ENCODE measurements at regions not wholly inside any gene's neighbourhood (a gene's known extent, or its start where the extent isn't known, plus 50 kb on each side); places are given as distances from the start of the nearest gene placed in this dataset.

DNA sequence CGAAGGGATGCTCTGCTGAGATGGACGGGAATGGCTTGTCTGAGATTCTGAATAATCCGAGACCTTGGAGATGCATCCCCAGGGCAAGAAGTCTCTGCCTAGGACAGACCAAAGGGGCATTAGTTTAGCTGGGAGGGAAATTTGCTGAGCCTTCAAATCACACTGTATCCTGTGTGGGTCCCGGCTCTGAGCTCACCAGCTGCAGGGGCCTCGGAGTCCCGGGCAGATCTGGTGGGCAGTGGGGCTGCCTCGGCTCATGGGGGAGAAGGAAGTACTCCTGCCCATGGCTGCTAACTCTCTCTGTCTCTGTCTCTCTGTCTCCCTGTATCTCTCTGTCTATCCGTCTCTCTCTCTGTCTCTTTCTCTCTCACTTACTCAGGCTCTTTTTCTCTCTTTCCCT, 522.4 kb downstream of the TBC1D22A start:
- CTCF ChIA-PET: no interaction called here

DNA sequence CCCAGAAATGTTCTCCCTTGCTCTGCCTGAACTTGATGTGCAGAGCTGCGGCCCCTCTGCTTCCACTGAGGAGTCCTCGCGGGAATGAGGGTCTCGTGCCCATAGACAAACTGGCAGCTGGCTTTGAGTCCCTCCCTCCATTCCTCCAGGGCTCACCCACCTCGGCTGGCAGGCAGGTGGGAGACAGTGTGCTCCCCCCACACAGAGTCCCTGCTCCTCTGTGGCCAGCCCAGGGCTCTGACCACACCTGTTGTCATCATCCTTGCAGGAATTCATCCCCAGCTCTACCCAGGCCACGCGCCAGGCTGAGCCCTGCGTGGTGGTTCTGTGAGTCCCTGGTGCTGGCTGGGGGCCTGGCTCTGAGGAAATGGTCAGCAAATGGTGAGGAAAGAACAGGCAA, 521.9 kb downstream of the TBC1D22A start:
- POLR2A ChIA-PET (ENCODE audit: unreplicated experiment): no interaction called here
- no TSS peak for BruUV-seq (replicated peaks)

More for the DNA sequence above, 522.4 kb downstream of the TBC1D22A start:
- no TSS peak for BruUV-seq (replicated peaks)
- POLR2A ChIA-PET (ENCODE audit: unreplicated experiment): no interaction called here
- intact Hi-C loops (cut with micrococcal nuclease): no loop called here
- H3F3A ChIP-seq (ENCODE audit: low read length, unreplicated experiment): no peaks in the 10 kb centered on the region
- TF ChIP-seq, protein P1, sequence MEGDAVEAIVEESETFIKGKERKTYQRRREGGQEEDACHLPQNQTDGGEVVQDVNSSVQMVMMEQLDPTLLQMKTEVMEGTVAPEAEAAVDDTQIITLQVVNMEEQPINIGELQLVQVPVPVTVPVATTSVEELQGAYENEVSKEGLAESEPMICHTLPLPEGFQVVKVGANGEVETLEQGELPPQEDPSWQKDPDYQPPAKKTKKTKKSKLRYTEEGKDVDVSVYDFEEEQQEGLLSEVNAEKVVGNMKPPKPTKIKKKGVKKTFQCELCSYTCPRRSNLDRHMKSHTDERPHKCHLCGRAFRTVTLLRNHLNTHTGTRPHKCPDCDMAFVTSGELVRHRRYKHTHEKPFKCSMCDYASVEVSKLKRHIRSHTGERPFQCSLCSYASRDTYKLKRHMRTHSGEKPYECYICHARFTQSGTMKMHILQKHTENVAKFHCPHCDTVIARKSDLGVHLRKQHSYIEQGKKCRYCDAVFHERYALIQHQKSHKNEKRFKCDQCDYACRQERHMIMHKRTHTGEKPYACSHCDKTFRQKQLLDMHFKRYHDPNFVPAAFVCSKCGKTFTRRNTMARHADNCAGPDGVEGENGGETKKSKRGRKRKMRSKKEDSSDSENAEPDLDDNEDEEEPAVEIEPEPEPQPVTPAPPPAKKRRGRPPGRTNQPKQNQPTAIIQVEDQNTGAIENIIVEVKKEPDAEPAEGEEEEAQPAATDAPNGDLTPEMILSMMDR (conservative IDR thresholded peaks at IDR 0.05; ENCODE audit: low read depth, low read length): no peak
- TF ChIP-seq EZH2 (IDR thresholded peaks at IDR 0.05; ENCODE audit: low read length, unreplicated experiment) (no peak), EZH2phosphoT487 (IDR thresholded peaks at IDR 0.05; ENCODE audit: borderline replicate concordance, low read length) (no peak)
- H3K9me3 ChIP-seq (ENCODE audit: low read length): no peaks in the 10 kb centered on the region
- no peak overlapping the region for H2AFZ ChIP-seq (ENCODE audit: low read length)
- DNase-seq (no peak), ATAC-seq (no peak)
- no peak overlapping the region for H3K9ac ChIP-seq (ENCODE audit: low read length)
- no peaks in the 10 kb centered on the region for H3K79me2 ChIP-seq (ENCODE audit: low read length)
- H4K20me1 ChIP-seq (ENCODE audit: low read length): no peaks in the 10 kb centered on the region
- no peaks in the 10 kb centered on the region for H3K36me3 ChIP-seq (ENCODE audit: low read depth, low read length)
- peaks cover 16% of the 10 kb centered on the region for H3K4me1 ChIP-seq (ENCODE audit: insufficient read depth, low read length)
- no peak overlapping the region for H3K4me3 ChIP-seq (ENCODE audit: low read length)
- H3K4me2 ChIP-seq (ENCODE audit: low read length): no peak overlapping the region
- no peaks in the 10 kb centered on the region for H3K9me2 ChIP-seq (replicated peaks; ENCODE audit: low read length)
- H3K27ac ChIP-seq (ENCODE audit: low read length): no peak overlapping the region
- H3K27me3 ChIP-seq (ENCODE audit: low read length): no peaks in the 10 kb centered on the region

DNA sequence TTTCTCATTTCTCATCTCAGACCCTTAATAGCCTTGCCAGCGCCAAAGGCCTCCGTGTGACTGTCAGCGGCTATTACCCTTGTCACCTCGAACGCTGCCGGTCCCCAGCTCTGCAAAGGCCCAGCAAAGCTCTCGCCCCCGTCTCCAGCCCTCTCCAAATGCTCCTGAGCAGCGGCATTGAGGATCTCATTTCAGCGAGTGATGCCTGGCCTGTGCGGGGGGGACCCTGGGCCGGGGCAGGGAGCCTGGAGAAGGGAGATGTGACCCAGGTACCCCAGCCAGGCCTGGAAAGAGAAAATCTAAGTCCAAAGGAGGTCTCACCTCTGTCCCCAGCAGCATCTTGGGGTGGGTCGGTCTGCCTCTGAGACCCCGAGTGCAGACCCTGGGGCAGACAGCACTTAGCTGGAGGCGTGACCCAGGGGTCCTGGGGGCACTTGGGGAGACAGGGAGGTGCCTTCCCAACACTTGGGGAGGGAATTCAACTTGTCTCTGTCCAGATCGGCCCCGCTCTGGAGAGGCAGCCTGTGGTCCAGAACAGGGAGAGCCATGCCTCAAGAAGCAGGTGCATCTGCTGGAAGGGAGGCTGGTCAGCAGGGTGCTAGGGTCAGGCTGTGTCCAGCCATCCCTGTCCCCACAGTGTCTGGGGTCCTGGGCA, 521.3 kb downstream of the TBC1D22A start:
- ChIA-PET CTCF (no interaction called here), POLR2A (ENCODE audit: unreplicated experiment) (no interaction called here)
- no peak overlapping the region for H3K9ac ChIP-seq (ENCODE audit: low read length)
- no peaks in the 10 kb centered on the region for H3K79me2 ChIP-seq (ENCODE audit: low read length)
- no peaks in the 10 kb centered on the region for H3K9me2 ChIP-seq (replicated peaks; ENCODE audit: low read length)
- no peak overlapping the region for H3K4me3 ChIP-seq (ENCODE audit: low read length)
- no peaks in the 10 kb centered on the region for H4K20me1 ChIP-seq (ENCODE audit: low read length)
- H3K4me1 ChIP-seq (ENCODE audit: insufficient read depth, low read length): peaks cover 16% of the 10 kb centered on the region
- no peaks in the 10 kb centered on the region for H3F3A ChIP-seq (ENCODE audit: low read length, unreplicated experiment)
- TF ChIP-seq EZH2phosphoT487 (IDR thresholded peaks at IDR 0.05; ENCODE audit: borderline replicate concordance, low read length) (no peak), EZH2 (IDR thresholded peaks at IDR 0.05; ENCODE audit: low read length, unreplicated experiment) (no peak)
- TF ChIP-seq, protein P1 (conservative IDR thresholded peaks at IDR 0.05; ENCODE audit: low read depth, low read length): no peak
- BruUV-seq (replicated peaks): no TSS peak
- intact Hi-C loops (cut with micrococcal nuclease): no loop called here
- no peaks in the 10 kb centered on the region for H3K36me3 ChIP-seq (ENCODE audit: low read depth, low read length)
- DNase-seq: no peak
- H2AFZ ChIP-seq (ENCODE audit: low read length): no peak overlapping the region
- H3K9me3 ChIP-seq (ENCODE audit: low read length): no peaks in the 10 kb centered on the region
- no peaks in the 10 kb centered on the region for H3K27me3 ChIP-seq (ENCODE audit: low read length)
- ATAC-seq: no peak
- H3K27ac ChIP-seq (ENCODE audit: low read length): no peak overlapping the region
- no peak overlapping the region for H3K4me2 ChIP-seq (ENCODE audit: low read length)

More for the DNA sequence above, 521.9 kb downstream of the TBC1D22A start:
- DNase-seq (no peak), ATAC-seq (no peak)
- intact Hi-C loops (cut with micrococcal nuclease): no loop called here
- Histone ChIP-seq H3K79me2 (ENCODE audit: low read length) (no peaks in the 10 kb centered on the region), H3K4me1 (ENCODE audit: insufficient read depth, low read length) (peaks cover 16% of the 10 kb centered on the region), H3K36me3 (ENCODE audit: low read depth, low read length) (no peaks in the 10 kb centered on the region), H3K9me3 (ENCODE audit: low read length) (no peaks in the 10 kb centered on the region), H3K4me2 (ENCODE audit: low read length) (no peak overlapping the region), H3K9me2 (replicated peaks; ENCODE audit: low read length) (no peaks in the 10 kb centered on the region), H2AFZ (ENCODE audit: low read length) (no peak overlapping the region), H3K4me3 (ENCODE audit: low read length) (no peak overlapping the region), H3K27ac (ENCODE audit: low read length) (no peak overlapping the region), H3K27me3 (ENCODE audit: low read length) (no peaks in the 10 kb centered on the region), H4K20me1 (ENCODE audit: low read length) (no peaks in the 10 kb centered on the region), H3K9ac (ENCODE audit: low read length) (no peak overlapping the region), H3F3A (ENCODE audit: low read length, unreplicated experiment) (no peaks in the 10 kb centered on the region)
- TF ChIP-seq, protein P1 (conservative IDR thresholded peaks at IDR 0.05; ENCODE audit: low read depth, low read length): no peak
- TF ChIP-seq EZH2 (IDR thresholded peaks at IDR 0.05; ENCODE audit: low read length, unreplicated experiment) (no peak), EZH2phosphoT487 (IDR thresholded peaks at IDR 0.05; ENCODE audit: borderline replicate concordance, low read length) (no peak)
- CTCF ChIA-PET: no interaction called here

All from PC-3 (cell line).